ENCODE measurements at regions not wholly inside any gene's neighbourhood (a gene's known extent, or its start where the extent isn't known, plus 50 kb on each side); places are given as distances from the start of the nearest gene placed in this dataset.
"Not testable (repeated sequence)": the region's sequence is repeated elsewhere in the genome, so short reads cannot be mapped to it uniquely, and the experiment has no call there.

DNA sequence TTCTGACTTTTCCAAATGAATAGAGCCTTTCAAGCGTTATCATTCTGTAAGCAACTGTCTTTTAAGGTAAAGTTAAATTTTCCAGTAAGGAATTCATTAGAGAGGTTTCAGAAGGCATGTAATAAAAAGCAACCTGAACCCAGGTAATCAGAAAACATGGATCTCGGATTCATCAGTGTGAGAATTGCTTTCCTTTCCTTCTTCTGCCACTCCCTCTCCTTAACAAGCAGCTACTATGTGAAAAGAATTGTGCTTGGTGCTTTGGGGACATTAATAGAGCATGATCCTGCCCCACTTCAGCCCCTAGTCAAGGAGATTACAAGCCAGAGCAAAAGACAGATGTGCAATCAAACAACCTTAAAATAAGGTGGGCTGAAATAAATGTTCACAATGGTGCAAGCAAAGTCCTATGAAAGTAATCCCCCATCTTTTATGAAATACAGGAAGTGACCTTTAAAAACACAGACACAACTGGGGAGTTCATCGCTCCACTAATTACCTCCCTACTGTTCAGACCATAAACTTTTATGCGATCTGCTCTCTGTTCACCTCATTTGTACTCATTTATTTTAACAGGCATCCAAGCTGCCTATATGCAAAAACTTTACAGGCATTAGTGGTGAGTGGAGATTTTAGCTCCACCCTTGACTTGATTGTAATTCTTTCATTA, 122.9 kb upstream of the RASGEF1B start:
- Histone ChIP-seq H3K27me3 (replicated peaks) (no peaks in the 10 kb centered on the region), H3K27ac (no peak overlapping the region), H3K4me1 (replicated peaks) (no peaks in the 10 kb centered on the region), H3K4me3 (no peak overlapping the region), H3K36me3 (no peaks in the 10 kb centered on the region), H3K9me3 (replicated peaks) (no peaks in the 10 kb centered on the region)
- no peak for DNase-seq (ENCODE audit: low read depth in 1 of 2, low spot score in 2 of 2)

DNA sequence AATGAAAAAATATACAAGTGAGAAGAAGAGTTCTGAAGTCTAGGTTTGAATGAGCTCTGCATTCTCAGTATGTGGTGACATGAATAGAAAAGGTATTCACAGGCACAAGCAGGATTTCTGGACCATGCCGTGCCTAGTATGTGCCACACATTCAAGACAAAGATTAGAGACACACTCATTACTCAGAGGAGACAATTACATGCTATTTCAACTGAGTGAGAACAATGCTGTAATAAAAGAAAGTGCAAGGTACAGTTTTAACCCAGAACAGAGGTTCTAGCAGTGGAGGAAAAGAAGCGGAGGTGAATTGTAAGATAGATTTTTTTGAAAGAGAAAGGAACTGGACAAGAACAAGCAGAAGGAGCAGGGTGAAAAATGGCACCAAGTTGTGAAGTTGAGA, 121.0 kb upstream of the RASGEF1B start:
- DNase-seq (ENCODE audit: low read depth in 1 of 2, low spot score in 2 of 2): no peak
- H3K4me3 ChIP-seq: no peak overlapping the region

DNA sequence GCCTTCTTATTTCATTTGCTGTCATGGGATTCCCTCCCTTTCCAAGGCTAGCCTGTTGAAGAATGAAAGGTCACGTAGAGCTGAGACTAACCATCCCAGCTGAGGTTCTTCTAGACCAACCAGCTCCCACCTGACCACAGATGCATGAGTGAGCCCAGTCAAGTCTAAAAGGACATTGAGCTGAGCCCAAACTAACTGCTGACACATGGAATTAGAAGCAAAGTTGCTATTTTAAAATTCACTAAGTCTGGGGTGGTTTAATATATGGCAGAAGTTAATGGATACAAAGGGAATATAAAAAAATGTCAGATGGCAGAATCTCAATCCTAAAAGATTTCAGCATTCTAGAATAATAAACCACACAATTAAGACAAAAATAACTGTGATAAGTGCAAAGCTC, 118.9 kb upstream of the RASGEF1B start:
- no peaks in the 10 kb centered on the region for H3K27me3 ChIP-seq (replicated peaks)
- no peaks in the 10 kb centered on the region for H3K36me3 ChIP-seq
- H3K9me3 ChIP-seq (replicated peaks): no peaks in the 10 kb centered on the region
- no peaks in the 10 kb centered on the region for H3K4me1 ChIP-seq (replicated peaks)
- no peak for DNase-seq (ENCODE audit: low read depth in 1 of 2, low spot score in 2 of 2)
- H3K4me3 ChIP-seq: no peak overlapping the region
- H3K27ac ChIP-seq: no peak overlapping the region

More for the DNA sequence above, 121.0 kb upstream of the RASGEF1B start:
- Histone ChIP-seq H3K27ac (no peak overlapping the region), H3K9me3 (replicated peaks) (no peaks in the 10 kb centered on the region), H3K36me3 (no peaks in the 10 kb centered on the region), H3K4me1 (replicated peaks) (no peaks in the 10 kb centered on the region), H3K27me3 (replicated peaks) (no peaks in the 10 kb centered on the region)

DNA sequence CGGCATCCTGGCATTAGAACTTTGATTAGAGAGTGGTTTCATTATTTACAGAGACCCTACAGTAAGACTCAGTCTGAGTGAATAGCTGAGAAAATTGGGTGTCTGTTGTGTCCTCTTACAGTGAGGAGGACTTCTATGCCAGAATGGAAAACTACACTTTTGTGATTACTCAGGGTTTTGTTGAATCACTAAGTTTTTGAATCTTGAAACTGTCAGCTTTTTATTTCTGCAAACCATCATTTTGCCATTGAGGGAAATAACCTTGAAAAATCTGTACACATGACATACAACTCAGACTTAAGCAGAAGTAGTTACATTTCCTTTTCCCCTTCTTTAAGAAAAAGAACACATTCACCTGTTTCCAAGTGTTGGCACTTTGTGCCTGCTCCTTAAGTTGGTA, 117.6 kb upstream of the RASGEF1B start:
- H3K9me3 ChIP-seq (replicated peaks): no peaks in the 10 kb centered on the region

DNA sequence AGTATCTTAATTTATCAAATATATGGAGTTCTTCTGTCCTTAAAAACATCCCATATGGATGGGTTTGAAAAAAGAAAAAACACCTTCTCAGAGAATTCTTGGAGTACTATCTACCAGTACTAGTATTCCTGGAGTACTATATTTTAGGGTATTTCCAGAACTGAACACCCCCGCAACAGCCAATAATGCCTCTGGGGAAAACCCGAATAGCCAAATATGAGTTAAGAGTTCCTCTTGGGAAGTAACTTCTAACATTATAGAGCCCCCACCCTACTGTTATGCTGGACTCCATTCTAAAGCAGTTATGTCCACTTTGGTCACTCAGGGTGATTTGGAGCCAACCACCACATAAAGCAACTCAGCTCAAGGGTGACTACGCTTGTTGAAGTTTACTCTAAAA, 115.0 kb upstream of the RASGEF1B start:
- Histone ChIP-seq H3K27me3 (replicated peaks) (no peaks in the 10 kb centered on the region), H3K4me3 (no peak overlapping the region), H3K4me1 (replicated peaks) (no peaks in the 10 kb centered on the region), H3K27ac (no peak overlapping the region), H3K36me3 (no peaks in the 10 kb centered on the region), H3K9me3 (replicated peaks) (no peaks in the 10 kb centered on the region)
- no peak for DNase-seq (ENCODE audit: low read depth in 1 of 2, low spot score in 2 of 2)

More for the DNA sequence above, 117.6 kb upstream of the RASGEF1B start:
- no peak overlapping the region for H3K27ac ChIP-seq
- no peaks in the 10 kb centered on the region for H3K36me3 ChIP-seq
- H3K27me3 ChIP-seq (replicated peaks): no peaks in the 10 kb centered on the region
- no peaks in the 10 kb centered on the region for H3K4me1 ChIP-seq (replicated peaks)
- H3K4me3 ChIP-seq: no peak overlapping the region
- no peak for DNase-seq (ENCODE audit: low read depth in 1 of 2, low spot score in 2 of 2)

DNA sequence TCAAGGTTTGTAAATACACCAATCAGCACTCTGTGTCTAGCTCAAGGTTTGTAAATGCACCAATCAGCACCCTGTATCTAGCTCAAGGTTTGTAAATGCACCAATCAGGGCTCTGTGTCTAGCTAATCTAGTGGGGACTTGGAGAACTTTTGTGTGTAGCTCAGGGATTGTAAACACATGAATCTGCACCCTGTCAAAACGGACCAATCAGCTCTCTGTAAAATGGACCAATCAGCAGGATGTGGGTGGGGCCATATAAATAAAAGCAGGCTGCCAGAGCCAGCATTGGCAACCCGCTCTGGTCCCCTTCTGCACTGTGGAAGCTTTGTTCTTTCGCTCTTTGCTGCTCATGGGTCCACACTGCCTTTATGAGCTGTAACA, 109.3 kb upstream of the RASGEF1B start:
- not testable (repeated sequence) for H3K27me3 ChIP-seq (replicated peaks); H3K36me3 ChIP-seq; H3K4me1 ChIP-seq (replicated peaks); H3K4me3 ChIP-seq; DNase-seq (ENCODE audit: low read depth in 1 of 2, low spot score in 2 of 2); H3K9me3 ChIP-seq (replicated peaks); H3K27ac ChIP-seq

DNA sequence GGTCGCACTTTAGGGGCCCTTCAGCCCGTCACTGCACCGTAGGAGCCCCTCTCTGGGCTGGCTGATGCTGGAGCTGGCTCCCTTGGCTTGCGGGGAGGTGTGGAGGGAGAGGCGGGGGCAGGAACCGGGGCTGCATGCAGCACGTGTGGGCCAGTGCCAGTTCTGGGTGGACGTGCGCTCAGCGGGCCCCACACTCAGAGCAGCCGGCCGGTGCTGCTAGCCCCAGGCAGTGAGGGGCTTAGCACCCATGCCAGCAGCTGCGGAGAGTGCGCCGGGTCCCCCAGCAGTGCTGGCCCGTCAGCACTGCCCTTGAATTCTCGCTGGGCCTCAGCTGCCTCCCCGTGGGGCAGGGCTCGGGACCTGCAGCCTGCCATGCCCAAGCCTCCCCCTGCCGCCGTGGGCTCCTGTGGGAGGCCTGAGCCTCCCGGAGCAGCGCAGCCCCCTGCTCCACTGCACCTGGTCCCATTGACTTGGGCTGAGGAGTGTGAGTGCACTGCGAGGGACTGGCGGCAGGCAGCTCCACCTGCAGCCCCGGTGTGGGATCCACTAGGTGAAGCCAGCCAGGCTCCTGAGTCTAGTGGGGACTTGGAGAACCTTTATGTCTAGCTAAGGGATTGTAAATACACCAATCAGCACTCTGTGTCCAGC, 108.8 kb upstream of the RASGEF1B start:
- Histone ChIP-seq H3K27me3 (replicated peaks) (no peaks in the 10 kb centered on the region), H3K4me3 (no peak overlapping the region), H3K4me1 (replicated peaks) (no peaks in the 10 kb centered on the region), H3K9me3 (replicated peaks) (no peaks in the 10 kb centered on the region), H3K27ac (no peak overlapping the region), H3K36me3 (no peaks in the 10 kb centered on the region)
- no peak for DNase-seq (ENCODE audit: low read depth in 1 of 2, low spot score in 2 of 2)

DNA sequence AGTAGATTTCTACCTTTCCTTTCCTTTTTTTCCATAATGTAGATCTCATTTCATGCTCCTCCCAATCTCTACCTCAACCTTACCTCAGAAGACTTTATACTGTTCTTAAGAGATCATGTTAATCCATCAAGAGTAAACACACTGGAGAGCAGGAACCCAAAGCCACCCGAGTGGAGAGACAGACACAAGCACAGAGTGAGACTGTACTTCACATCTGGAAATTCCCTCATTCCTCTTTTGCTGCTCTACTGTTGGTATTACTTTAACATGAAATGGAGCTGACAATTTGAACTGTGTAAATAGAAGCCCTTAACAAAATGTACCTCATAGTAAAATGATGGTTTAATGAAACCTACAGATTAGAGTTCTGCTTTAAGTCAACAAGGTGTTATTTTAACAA, 105.7 kb upstream of the RASGEF1B start:
- no peaks in the 10 kb centered on the region for H3K9me3 ChIP-seq (replicated peaks)
- H3K4me1 ChIP-seq (replicated peaks): no peaks in the 10 kb centered on the region
- H3K4me3 ChIP-seq: no peak overlapping the region
- no peak overlapping the region for H3K27ac ChIP-seq
- no peak for DNase-seq (ENCODE audit: low read depth in 1 of 2, low spot score in 2 of 2)
- H3K36me3 ChIP-seq: no peaks in the 10 kb centered on the region
- no peaks in the 10 kb centered on the region for H3K27me3 ChIP-seq (replicated peaks)

DNA sequence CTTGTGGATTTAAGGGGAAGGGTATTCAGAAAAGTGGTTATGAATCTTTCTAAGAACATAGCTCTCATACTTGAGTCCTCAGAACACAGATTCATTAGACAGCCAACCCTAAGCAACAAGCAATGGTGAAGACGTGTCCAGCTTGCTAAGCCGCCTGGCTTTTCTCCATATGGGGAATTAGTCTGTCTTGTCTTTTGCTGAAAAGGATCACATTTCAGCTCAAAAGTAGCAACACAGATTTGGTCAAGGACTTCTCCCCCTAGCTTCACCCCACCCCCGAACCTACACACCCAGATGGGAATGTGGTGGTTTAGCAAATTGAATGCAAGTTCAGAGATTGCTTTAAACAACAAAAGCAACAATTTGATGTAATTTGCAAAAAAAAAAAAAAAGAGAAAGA, 103.3 kb upstream of the RASGEF1B start:
- H3K4me3 ChIP-seq: no peak overlapping the region
- H3K36me3 ChIP-seq: no peaks in the 10 kb centered on the region
- H3K27me3 ChIP-seq (replicated peaks): no peaks in the 10 kb centered on the region
- no peak for DNase-seq (ENCODE audit: low read depth in 1 of 2, low spot score in 2 of 2)
- no peaks in the 10 kb centered on the region for H3K4me1 ChIP-seq (replicated peaks)
- no peak overlapping the region for H3K27ac ChIP-seq
- H3K9me3 ChIP-seq (replicated peaks): no peaks in the 10 kb centered on the region

DNA sequence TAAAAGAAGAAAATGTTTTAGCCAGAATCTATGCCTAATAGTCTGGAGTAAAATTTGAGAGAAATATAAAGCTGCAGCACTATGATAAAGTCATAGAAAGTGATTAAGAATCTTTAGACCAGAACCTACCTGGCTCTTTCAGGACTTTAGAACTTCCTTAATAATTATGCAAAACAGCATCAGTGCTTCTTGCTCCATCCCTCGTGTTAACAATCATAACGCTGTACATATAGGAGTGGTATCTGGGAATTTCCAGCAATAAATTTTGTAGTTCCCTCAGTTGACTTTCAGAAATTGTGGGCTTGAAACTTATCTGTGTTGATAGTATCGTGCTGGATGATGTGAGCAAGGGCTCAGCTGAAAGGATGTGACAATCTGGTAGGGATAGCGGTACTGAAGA, 102.1 kb upstream of the RASGEF1B start:
- no peaks in the 10 kb centered on the region for H3K9me3 ChIP-seq (replicated peaks)
- H3K4me3 ChIP-seq: no peak overlapping the region
- DNase-seq (ENCODE audit: low read depth in 1 of 2, low spot score in 2 of 2): no peak
- no peaks in the 10 kb centered on the region for H3K4me1 ChIP-seq (replicated peaks)
- H3K36me3 ChIP-seq: no peaks in the 10 kb centered on the region
- H3K27ac ChIP-seq: no peak overlapping the region
- H3K27me3 ChIP-seq (replicated peaks): no peaks in the 10 kb centered on the region

DNA sequence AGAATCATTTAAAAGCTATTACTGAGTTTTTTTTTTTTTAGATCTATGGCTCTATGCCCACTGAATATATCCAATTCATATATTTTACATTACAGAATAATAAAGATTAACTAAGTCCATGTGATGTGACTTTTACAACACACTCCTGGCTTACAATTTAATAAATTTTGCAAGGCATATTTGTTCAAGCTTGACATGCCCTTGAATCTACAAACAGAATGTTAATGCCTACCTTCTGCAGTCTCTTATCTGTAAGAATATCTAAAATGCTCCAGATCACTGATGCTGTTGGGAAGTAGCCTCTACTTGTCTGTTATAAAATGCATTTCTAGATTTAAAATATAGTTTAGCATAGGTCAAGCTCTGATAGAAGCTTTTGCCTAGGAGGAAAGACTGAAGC, 100.7 kb upstream of the RASGEF1B start:
- DNase-seq (ENCODE audit: low read depth in 1 of 2, low spot score in 2 of 2): no peak
- Histone ChIP-seq H3K9me3 (replicated peaks) (no peaks in the 10 kb centered on the region), H3K27ac (no peak overlapping the region), H3K27me3 (replicated peaks) (no peaks in the 10 kb centered on the region), H3K4me3 (no peak overlapping the region), H3K4me1 (replicated peaks) (no peaks in the 10 kb centered on the region), H3K36me3 (no peaks in the 10 kb centered on the region)

DNA sequence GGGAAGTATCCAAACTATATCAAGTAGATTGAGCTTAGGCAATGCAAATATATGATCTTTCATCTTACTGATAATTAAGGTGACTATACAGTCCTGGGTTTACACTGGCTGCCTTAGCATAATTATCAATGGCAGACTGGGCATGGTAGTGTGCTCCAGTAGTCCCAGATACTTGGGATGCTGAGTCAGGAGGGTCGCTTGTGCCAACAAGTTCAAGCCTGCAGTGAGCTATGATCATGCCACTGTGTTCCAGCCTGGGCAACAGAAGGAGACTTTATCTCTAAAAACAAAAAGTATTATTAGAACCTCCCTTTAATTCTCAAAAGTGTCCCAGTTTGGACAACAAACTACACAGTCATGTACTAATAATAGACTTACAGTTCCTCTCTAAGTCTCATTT, 99.4 kb upstream of the RASGEF1B start:
- Histone ChIP-seq H3K27ac (no peak overlapping the region), H3K9me3 (replicated peaks) (no peaks in the 10 kb centered on the region), H3K4me1 (replicated peaks) (no peaks in the 10 kb centered on the region), H3K4me3 (no peak overlapping the region), H3K36me3 (no peaks in the 10 kb centered on the region), H3K27me3 (replicated peaks) (no peaks in the 10 kb centered on the region)
- no peak for DNase-seq (ENCODE audit: low read depth in 1 of 2, low spot score in 2 of 2)

DNA sequence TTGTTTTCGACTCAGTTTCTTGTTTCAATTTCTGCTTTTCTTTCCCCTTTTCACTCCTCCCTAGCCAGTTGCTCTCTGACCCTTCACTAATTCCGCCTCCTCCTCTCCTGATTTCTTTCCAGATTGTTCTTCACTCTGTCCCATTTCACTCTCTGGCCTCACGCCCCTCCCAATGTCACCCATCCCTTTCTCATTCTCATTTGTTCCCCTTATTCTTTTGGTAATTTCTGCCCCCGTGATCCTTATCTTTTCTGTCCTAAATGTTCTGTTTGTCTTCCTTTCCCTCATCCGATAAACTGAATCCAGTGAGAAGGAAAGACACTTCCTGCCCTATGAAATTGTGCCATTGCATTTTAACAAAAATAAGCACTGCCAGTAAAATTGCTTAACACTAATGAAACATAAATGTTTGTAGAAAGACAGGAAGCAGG, 94.5 kb upstream of the RASGEF1B start:
- H3K36me3 ChIP-seq: no peaks in the 10 kb centered on the region
- no peak overlapping the region for H3K27ac ChIP-seq
- DNase-seq (ENCODE audit: low read depth in 1 of 2, low spot score in 2 of 2): no peak
- H3K27me3 ChIP-seq (replicated peaks): no peaks in the 10 kb centered on the region
- no peak overlapping the region for H3K4me3 ChIP-seq
- no peaks in the 10 kb centered on the region for H3K9me3 ChIP-seq (replicated peaks)
- H3K4me1 ChIP-seq (replicated peaks): no peaks in the 10 kb centered on the region

DNA sequence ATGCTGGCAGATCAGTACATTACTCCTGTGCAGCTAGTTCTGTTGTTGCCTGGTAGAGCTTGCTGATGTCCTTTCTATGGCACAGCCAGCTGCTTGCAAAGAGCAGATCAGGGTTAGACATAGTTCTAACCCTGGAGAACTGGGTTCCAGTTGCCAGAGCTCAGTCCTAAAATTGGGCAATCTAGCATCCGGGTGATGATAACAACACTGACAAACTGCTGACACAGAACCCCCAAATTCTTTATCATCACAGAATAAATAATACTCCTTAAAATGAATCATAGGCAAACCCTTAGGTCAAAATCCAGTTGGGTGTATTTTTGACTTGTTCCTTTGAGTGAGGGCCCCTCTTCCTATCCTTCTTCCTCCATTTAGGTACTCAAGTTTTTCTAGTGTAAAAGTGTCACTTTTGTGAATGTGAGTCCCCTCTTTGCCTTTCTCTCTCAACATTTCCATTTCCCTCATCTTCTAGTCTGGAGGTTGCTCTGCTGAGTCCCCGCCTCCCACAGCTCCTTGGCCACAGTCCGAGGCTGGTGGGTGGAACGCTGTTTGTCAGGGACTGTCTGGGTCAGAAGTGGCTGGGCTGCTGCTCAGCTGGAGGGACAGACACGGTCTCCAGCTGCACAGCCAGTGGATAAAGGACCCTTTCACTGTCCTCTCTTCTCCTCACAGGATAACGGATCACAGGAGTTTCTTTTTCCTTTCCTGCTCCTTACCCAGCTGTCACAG, 93.6 kb upstream of the RASGEF1B start:
- Histone ChIP-seq H3K9me3 (replicated peaks) (no peaks in the 10 kb centered on the region), H3K27ac (no peak overlapping the region), H3K4me1 (replicated peaks) (no peaks in the 10 kb centered on the region), H3K27me3 (replicated peaks) (no peaks in the 10 kb centered on the region), H3K36me3 (no peaks in the 10 kb centered on the region), H3K4me3 (no peak overlapping the region)
- DNase-seq (ENCODE audit: low read depth in 1 of 2, low spot score in 2 of 2): no peak
